ENCODE measurements at regions not wholly inside any gene's neighbourhood (a gene's known extent, or its start where the extent isn't known, plus 50 kb on each side); places are given as distances from the start of the nearest gene placed in this dataset.

DNA sequence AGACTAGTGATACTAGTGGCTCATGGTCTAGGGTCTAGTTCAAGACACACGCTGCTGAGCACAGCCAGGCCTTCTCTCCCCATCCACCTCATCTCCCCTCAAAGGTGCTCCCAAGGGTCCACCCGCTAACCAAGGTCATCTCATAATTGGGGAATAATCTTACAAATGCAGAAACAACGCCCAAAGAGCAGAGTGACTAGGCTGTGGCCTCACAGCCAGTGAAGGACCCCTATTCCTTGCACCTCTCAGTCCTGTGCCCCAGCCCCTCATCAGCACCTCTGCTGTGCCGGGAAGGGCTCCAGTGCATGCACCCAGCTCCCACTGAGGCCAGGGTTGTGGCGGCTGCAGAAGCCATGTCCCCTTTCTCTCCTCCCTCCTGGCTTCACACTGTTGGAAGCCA, 286.9 kb downstream of the UACA start:
- no peak for TF ChIP-seq POLR2A (IDR thresholded peaks at IDR 0.05; ENCODE audit: extremely low read depth, insufficient read length)
- TF ChIP-seq CTCF (IDR thresholded peaks at IDR 0.05; ENCODE audit: low read depth, low read length): no peak
